ENCODE measurements at regions not wholly inside any gene's neighbourhood (a gene's known extent, or its start where the extent isn't known, plus 50 kb on each side); places are given as distances from the start of the nearest gene placed in this dataset.

GRCh38 chr1:63033211-63033610 lies 249.3 kb downstream of the ATG4C start:
- TF ChIP-seq CTCF (IDR thresholded peaks at IDR 0.05; ENCODE audit: low read length) (no peak), EZH2 (optimal IDR thresholded peaks at IDR 0.05; ENCODE audit: low read depth, low read length) (no peak), EZH2phosphoT487 (IDR thresholded peaks at IDR 0.05; ENCODE audit: low read length) (no peak)

GRCh38 chr1:63034256-63034655 lies 250.3 kb downstream of the ATG4C start:
- H4K20me1 ChIP-seq (ENCODE audit: insufficient read depth, low read length): no peaks in the 10 kb centered on the region
- no peak overlapping the region for H3K4me2 ChIP-seq (ENCODE audit: low read depth, low read length)
- no peaks in the 10 kb centered on the region for H3K4me1 ChIP-seq (ENCODE audit: low read length)
- H3K4me3 ChIP-seq (ENCODE audit: low read length): no peak overlapping the region
- H3F3A ChIP-seq (ENCODE audit: insufficient read depth, low read length): no peaks in the 10 kb centered on the region
- TF ChIP-seq CTCF (IDR thresholded peaks at IDR 0.05; ENCODE audit: low read length) (no peak), EZH2 (optimal IDR thresholded peaks at IDR 0.05; ENCODE audit: low read depth, low read length) (no peak), EZH2phosphoT487 (IDR thresholded peaks at IDR 0.05; ENCODE audit: low read length) (no peak)
- H3K9me3 ChIP-seq (replicated peaks; ENCODE audit: insufficient read depth, low read length): no peaks in the 10 kb centered on the region
- H3K9me2 ChIP-seq (replicated peaks; ENCODE audit: insufficient read depth, low read length): no peaks in the 10 kb centered on the region
- no peaks in the 10 kb centered on the region for H3K27me3 ChIP-seq (replicated peaks; ENCODE audit: insufficient read depth, low read length)
- H3K9ac ChIP-seq (ENCODE audit: low read length): no peak overlapping the region
- H2AFZ ChIP-seq (ENCODE audit: low read length): no peak overlapping the region
- H3K79me2 ChIP-seq (ENCODE audit: low read length): no peaks in the 10 kb centered on the region
- no peak for DNase-seq
- no peak overlapping the region for H3K27ac ChIP-seq (ENCODE audit: low read length)
- H3K36me3 ChIP-seq (replicated peaks; ENCODE audit: insufficient read depth, low read length): no peaks in the 10 kb centered on the region

More at GRCh38 chr1:63033211-63033610, 249.3 kb downstream of the ATG4C start:
- Histone ChIP-seq H3K4me1 (ENCODE audit: low read length) (no peaks in the 10 kb centered on the region), H3K27me3 (replicated peaks; ENCODE audit: insufficient read depth, low read length) (no peaks in the 10 kb centered on the region), H4K20me1 (ENCODE audit: insufficient read depth, low read length) (no peaks in the 10 kb centered on the region), H3K27ac (ENCODE audit: low read length) (no peak overlapping the region), H3K9me2 (replicated peaks; ENCODE audit: insufficient read depth, low read length) (no peaks in the 10 kb centered on the region), H3K36me3 (replicated peaks; ENCODE audit: insufficient read depth, low read length) (no peaks in the 10 kb centered on the region), H3K9ac (ENCODE audit: low read length) (no peak overlapping the region), H2AFZ (ENCODE audit: low read length) (no peak overlapping the region), H3F3A (ENCODE audit: insufficient read depth, low read length) (no peaks in the 10 kb centered on the region), H3K4me2 (ENCODE audit: low read depth, low read length) (no peak overlapping the region), H3K79me2 (ENCODE audit: low read length) (no peaks in the 10 kb centered on the region), H3K9me3 (replicated peaks; ENCODE audit: insufficient read depth, low read length) (no peaks in the 10 kb centered on the region), H3K4me3 (ENCODE audit: low read length) (no peak overlapping the region)
- DNase-seq: no peak

GRCh38 chr1:63038586-63038985 lies 254.7 kb downstream of the ATG4C start:
- no peaks in the 10 kb centered on the region for H3K4me1 ChIP-seq (ENCODE audit: low read length)
- H3K27ac ChIP-seq (ENCODE audit: low read length): no peak overlapping the region
- H3K4me2 ChIP-seq (ENCODE audit: low read depth, low read length): no peak overlapping the region
- H3K9ac ChIP-seq (ENCODE audit: low read length): no peak overlapping the region
- no peaks in the 10 kb centered on the region for H3K36me3 ChIP-seq (replicated peaks; ENCODE audit: insufficient read depth, low read length)
- H2AFZ ChIP-seq (ENCODE audit: low read length): no peak overlapping the region
- H3K9me3 ChIP-seq (replicated peaks; ENCODE audit: insufficient read depth, low read length): no peaks in the 10 kb centered on the region
- no peak overlapping the region for H3K4me3 ChIP-seq (ENCODE audit: low read length)
- TF ChIP-seq EZH2phosphoT487 (IDR thresholded peaks at IDR 0.05; ENCODE audit: low read length) (no peak), EZH2 (optimal IDR thresholded peaks at IDR 0.05; ENCODE audit: low read depth, low read length) (no peak), CTCF (IDR thresholded peaks at IDR 0.05; ENCODE audit: low read length) (no peak)
- no peaks in the 10 kb centered on the region for H3K9me2 ChIP-seq (replicated peaks; ENCODE audit: insufficient read depth, low read length)
- no peaks in the 10 kb centered on the region for H3F3A ChIP-seq (ENCODE audit: insufficient read depth, low read length)
- no peak for DNase-seq
- H3K79me2 ChIP-seq (ENCODE audit: low read length): no peaks in the 10 kb centered on the region
- no peaks in the 10 kb centered on the region for H4K20me1 ChIP-seq (ENCODE audit: insufficient read depth, low read length)
- no peaks in the 10 kb centered on the region for H3K27me3 ChIP-seq (replicated peaks; ENCODE audit: insufficient read depth, low read length)
